AG09319 (cell line): ENCODE measurements at regions not wholly inside any gene's neighbourhood (a gene's known extent, or its start where the extent isn't known, plus 50 kb on each side); places are given as distances from the start of the nearest gene placed in this dataset.
A peak's percentile ranks its signal among the peaks of the same experiment; 100 is the strongest.

Experiments used
- DNase-seq: peaks from one replicate; pipeline ENCODE4 v3.0.0-alpha.2; 2010; ENCODE audit warnings: low read depth; ENCODE audit errors: extremely low read depth
- TF ChIP-seq, protein P1 (sequence below): IDR thresholded peaks from 2 replicates; pipeline ENCODE4 v1.5.1; 2011; ENCODE audit warnings: low read depth, mild to moderate bottlenecking, inconsistent platforms, low read length, moderate library complexity

DNA sequence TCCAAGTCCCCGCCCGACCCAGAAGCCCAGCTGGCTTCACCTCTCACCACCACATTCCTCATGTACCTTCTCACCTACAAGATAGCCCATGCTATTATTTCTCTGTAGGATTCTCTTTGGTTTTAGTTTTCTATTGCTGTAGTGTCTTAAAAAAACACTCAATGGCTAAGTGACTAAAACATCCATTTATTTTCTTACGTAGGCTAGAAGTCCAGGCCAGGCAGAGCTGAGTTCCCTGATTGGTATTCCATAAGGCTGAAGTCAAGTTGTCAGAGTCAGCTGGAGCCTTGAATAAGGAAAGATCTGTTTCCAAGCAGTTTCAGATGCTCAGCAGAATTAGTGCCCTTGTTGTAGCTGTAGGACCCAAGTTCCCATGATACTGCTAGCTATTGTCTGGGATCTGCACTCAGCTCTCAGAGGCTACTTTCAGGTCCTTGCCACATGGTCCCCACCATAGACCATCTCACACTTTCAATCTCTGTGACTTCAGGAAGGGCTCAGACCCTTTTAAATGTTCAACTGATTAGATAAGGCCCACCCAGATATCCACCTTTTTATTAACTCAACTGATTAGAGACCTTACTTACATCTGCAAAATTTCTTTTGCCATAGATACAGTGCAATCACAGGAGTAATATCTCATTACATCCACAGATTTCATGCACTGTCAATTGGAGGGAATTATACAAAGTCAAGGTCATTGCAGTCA is 371.0 kb downstream of the TGFB2 start:
- TF ChIP-seq, protein P1, sequence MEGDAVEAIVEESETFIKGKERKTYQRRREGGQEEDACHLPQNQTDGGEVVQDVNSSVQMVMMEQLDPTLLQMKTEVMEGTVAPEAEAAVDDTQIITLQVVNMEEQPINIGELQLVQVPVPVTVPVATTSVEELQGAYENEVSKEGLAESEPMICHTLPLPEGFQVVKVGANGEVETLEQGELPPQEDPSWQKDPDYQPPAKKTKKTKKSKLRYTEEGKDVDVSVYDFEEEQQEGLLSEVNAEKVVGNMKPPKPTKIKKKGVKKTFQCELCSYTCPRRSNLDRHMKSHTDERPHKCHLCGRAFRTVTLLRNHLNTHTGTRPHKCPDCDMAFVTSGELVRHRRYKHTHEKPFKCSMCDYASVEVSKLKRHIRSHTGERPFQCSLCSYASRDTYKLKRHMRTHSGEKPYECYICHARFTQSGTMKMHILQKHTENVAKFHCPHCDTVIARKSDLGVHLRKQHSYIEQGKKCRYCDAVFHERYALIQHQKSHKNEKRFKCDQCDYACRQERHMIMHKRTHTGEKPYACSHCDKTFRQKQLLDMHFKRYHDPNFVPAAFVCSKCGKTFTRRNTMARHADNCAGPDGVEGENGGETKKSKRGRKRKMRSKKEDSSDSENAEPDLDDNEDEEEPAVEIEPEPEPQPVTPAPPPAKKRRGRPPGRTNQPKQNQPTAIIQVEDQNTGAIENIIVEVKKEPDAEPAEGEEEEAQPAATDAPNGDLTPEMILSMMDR: no peak
- DNase-seq: no peak

DNA sequence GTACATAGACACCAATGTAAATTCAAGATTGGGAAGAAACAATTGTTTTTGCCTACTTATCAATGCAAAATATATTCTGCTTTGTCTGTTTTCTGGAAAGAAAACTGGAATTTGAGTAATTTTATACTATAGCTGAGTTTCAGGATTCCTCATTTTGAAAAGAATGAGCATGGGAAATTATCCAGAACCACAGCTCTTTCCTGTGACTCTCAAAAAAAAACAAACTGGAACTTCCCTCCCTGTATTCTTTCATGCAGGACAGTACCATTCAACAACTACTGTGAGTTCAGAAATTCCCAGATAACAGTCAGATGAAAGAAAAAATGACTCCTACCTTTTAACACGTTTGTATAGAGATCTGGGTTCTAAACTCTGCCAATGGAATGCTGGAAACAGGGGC is 372.4 kb downstream of the TGFB2 start:
- no peak for DNase-seq
- TF ChIP-seq, protein P1: no peak

DNA sequence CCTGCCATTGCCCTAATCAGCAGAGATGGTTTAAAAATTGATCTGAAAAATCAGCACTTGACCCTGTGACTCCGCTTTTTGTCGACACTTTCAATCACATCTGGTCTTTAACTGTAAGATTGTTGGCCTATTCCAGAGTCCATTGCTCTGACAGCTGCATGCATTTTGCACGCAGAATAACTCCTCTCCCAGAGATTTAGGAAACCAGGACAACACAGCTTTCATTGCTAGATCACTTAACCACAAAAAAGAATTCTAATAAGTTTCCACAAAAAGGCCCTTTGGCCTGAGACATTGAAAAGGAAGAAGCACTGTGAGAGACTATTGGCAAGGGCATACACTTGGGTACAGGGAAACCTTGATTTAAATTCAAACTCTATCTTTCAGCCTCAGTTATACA is 373.1 kb downstream of the TGFB2 start:
- TF ChIP-seq, protein P1: no peak
- DNase-seq: no peak

DNA sequence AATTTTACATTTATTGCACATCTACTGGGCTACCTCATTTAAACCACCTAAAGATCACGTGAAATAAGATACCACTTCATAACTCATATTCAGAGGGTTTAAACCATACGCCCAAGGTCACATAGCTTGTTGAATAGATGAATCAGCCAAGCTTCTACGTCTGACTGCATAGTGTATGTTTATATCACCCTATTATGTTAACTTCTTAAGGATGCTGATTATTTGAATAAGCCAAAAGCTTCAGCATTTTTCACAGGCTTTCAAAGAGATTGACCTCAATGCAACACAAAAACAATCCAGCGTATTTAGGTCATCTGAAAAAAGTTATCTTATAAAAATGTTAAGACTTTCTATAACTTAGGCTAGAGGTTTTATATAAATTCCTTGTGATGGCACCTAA is 373.8 kb downstream of the TGFB2 start:
- DNase-seq: peak; percentile 28
- TF ChIP-seq, protein P1: no peak

DNA sequence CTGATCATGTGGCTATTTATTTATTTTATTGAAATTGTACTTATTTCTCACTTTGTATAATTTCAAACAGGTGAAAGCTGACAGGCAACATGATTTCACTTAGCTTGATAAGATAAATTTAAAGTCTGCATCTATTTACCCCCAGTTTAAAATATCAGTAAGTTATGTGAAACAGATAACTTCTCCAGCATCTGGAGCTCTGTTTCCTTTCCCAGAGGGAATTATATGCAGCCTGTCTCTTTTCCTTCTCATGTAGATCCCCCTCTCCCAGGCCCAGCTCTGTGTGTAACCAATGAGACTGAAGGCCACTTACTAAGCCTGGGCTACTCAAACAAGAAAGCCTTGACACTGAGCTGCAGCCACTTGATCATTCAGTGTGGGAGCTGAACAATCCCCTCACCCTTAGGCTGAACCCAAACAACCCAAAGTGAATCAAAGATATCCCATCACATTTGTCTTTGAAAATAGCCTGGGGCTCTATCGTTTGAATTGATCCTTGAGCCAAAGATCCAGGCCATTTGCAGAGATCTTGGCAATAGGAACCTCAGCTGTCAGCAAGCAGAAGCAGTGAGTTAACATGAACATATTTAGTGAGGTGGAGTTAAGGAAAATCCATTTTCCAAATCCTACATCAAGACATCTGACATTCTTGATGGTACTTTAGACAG is 383.9 kb downstream of the TGFB2 start:
- DNase-seq: no peak
- TF ChIP-seq, protein P1: no peak

DNA sequence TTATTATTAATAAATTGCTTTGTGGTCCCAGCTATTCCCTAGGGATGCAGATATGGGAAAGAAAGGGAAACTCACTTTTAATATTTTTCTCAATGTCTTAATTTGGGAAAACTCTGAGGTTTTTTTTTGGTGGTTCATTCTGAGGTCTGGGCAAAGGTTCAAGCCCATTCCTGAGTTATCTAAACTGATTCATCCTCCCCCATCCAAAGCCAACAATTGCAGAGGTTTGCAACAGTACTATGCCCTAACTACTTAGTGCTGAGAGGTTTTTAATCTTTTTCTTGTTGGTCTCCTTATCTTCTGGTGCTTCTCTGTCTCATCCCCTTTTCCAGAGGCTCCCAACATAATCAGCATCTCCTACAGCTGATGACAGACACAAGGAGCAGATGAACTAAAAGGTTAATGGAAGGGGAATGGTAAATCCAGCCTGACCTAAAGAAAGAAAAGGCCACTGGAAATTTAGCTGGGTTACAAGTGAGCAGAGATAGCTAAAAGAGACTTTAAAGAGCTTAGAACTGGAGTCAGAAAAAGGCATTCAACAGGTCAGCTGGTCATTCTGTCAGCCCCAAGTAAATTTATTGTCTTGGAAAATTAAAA is 390.4 kb downstream of the TGFB2 start:
- TF ChIP-seq, protein P1: no peak
- DNase-seq: peak; percentile 75

DNA sequence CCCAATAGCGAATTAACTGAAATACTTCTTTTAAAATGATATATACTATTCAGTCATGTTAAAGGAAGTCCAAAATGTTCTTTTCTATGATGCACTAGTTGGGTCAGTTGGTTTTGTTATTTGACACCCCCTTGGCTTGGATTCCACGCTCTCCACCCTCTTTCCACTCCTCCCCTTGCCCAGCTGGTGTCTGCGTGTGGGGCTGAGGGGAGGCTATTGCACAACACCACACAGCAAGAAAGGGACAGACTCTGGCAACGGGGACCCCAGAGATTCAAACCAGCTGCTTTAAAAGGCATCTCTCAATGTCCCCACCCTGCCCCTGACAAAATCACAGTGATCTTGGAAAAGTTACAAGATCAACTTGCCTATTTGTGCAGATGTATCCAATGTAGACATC is 394.3 kb downstream of the TGFB2 start:
- TF ChIP-seq, protein P1: no peak
- DNase-seq: peak; percentile 51
